ENCODE measurements at regions not wholly inside any gene's neighbourhood (a gene's known extent, or its start where the extent isn't known, plus 50 kb on each side); places are given as distances from the start of the nearest gene placed in this dataset.
"Not testable (repeated sequence)": the region's sequence is repeated elsewhere in the genome, so short reads cannot be mapped to it uniquely, and the experiment has no call there.

GRCh38 chr3:145326666-145327065 lies 834.3 kb downstream of the PLOD2 start:
- Histone ChIP-seq H3K27me3 (replicated peaks; ENCODE audit: insufficient read depth, low read depth, low read length, poor library complexity) (no peaks in the 10 kb centered on the region), H3K4me3 (ENCODE audit: low read depth, low read length, poor library complexity, severe bottlenecking) (no peak overlapping the region), H3K36me3 (ENCODE audit: insufficient read depth, low read length, poor library complexity, severe bottlenecking) (no peaks in the 10 kb centered on the region), H3K4me1 (ENCODE audit: insufficient read depth, low read length, poor library complexity, severe bottlenecking) (no peaks in the 10 kb centered on the region), H3K9me3 (ENCODE audit: low read depth, low read length, poor library complexity, severe bottlenecking) (no peaks in the 10 kb centered on the region), H3K27ac (ENCODE audit: low read depth, low read length, poor library complexity, severe bottlenecking) (no peak overlapping the region)
- DNase-seq (ENCODE audit: low spot score), result no peak
- TF ChIP-seq CTCF (conservative IDR thresholded peaks at IDR 0.05; ENCODE audit: low read depth, low read length) (no peak), EZH2 (IDR thresholded peaks at IDR 0.05; ENCODE audit: borderline replicate concordance, low read depth, low read length, poor library complexity, severe bottlenecking) (no peak)
- ChIA-PET POLR2A (ENCODE audit: low non-redundant PET) (no interaction called here), CTCF (no interaction called here)
- intact Hi-C loops (cut with micrococcal nuclease; ENCODE audit: unreplicated experiment), result no loop called here
- no TSS peak for BruUV-seq (replicated peaks)

DNA sequence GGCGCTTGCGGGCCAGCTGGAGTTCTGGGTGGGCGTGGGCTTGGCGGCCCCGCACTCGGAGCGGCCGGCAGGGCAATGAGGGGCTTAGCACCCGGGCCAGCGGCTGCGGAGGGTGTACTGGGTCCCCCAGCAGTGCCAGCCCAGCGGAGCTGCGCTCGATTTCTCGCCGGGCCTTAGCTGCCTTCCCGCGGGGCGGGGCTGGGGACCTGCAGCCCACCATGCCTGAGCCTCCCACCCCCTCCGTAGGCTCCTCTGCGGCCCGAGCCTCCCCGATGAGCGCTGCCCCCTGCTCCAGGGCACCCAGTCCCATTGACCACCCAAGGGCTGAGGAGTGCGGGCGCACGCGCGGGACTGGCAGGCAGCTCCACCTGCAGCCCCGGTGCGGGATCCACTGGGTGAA lies 827.6 kb downstream of the PLOD2 start:
- CTCF ChIA-PET; H3K4me1 ChIP-seq (ENCODE audit: insufficient read depth, low read length, poor library complexity, severe bottlenecking); BruUV-seq (replicated peaks); POLR2A ChIA-PET (ENCODE audit: low non-redundant PET); intact Hi-C loops (cut with micrococcal nuclease; ENCODE audit: unreplicated experiment); H3K27me3 ChIP-seq (replicated peaks; ENCODE audit: insufficient read depth, low read depth, low read length, poor library complexity); H3K27ac ChIP-seq (ENCODE audit: low read depth, low read length, poor library complexity, severe bottlenecking); H3K36me3 ChIP-seq (ENCODE audit: insufficient read depth, low read length, poor library complexity, severe bottlenecking); H3K9me3 ChIP-seq (ENCODE audit: low read depth, low read length, poor library complexity, severe bottlenecking); DNase-seq (ENCODE audit: low spot score); H3K4me3 ChIP-seq (ENCODE audit: low read depth, low read length, poor library complexity, severe bottlenecking): not testable (repeated sequence)

DNA sequence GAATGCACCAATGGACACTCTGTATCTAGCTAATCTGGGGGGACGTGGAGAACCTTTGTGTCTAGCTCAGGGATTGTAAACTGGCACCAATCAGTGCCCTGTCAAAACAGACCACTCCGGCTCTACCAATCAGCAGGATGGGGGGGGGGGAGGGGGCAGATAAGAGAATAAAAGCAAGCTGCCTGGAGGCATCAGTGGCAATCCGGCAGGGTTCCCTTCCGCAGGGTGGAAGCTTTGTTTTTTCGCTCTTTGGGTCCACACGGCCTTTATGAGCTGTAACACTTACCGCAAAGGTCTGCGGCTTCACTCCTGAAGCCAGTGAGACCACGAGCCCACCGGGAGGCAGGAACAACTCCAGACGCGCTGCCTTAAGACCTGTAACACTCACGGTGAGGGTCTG lies 827.1 kb downstream of the PLOD2 start:
- Histone ChIP-seq H3K27ac (ENCODE audit: low read depth, low read length, poor library complexity, severe bottlenecking) (no peak overlapping the region), H3K27me3 (replicated peaks; ENCODE audit: insufficient read depth, low read depth, low read length, poor library complexity) (no peaks in the 10 kb centered on the region), H3K9me3 (ENCODE audit: low read depth, low read length, poor library complexity, severe bottlenecking) (no peaks in the 10 kb centered on the region), H3K36me3 (ENCODE audit: insufficient read depth, low read length, poor library complexity, severe bottlenecking) (no peaks in the 10 kb centered on the region), H3K4me3 (ENCODE audit: low read depth, low read length, poor library complexity, severe bottlenecking) (no peak overlapping the region), H3K4me1 (ENCODE audit: insufficient read depth, low read length, poor library complexity, severe bottlenecking) (no peaks in the 10 kb centered on the region)
- no peak for DNase-seq (ENCODE audit: low spot score)
- ChIA-PET CTCF (no interaction called here), POLR2A (ENCODE audit: low non-redundant PET) (no interaction called here)
- no peak for TF ChIP-seq CTCF (conservative IDR thresholded peaks at IDR 0.05; ENCODE audit: low read depth, low read length)
- TF ChIP-seq EZH2 (IDR thresholded peaks at IDR 0.05; ENCODE audit: borderline replicate concordance, low read depth, low read length, poor library complexity, severe bottlenecking), result no peak
- intact Hi-C loops (cut with micrococcal nuclease; ENCODE audit: unreplicated experiment), result no loop called here
- no TSS peak for BruUV-seq (replicated peaks)

DNA sequence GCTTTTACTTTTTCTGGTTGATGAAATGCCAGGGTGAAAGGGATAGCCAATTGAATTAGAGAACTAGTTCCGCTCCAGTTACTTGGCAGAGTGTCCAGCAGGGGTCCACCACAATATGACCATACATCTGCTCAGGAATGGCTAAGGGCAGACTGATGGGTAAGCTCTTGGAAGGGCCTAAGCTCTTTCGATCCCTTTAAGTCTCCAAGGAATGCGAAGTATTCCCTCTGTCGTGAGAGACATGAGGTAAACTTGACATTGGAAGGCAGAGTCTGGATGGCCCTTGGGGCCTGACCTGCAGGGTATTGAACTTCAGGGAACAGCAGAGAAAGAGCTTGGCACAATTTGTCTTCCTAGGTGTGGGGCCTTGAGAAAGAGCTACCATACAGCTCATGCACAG lies 805.8 kb downstream of the PLOD2 start:
- no peaks in the 10 kb centered on the region for H3K36me3 ChIP-seq (ENCODE audit: insufficient read depth, low read length, poor library complexity, severe bottlenecking)
- CTCF ChIA-PET, result no interaction called here
- DNase-seq (ENCODE audit: low spot score), result no peak
- no peak overlapping the region for H3K27ac ChIP-seq (ENCODE audit: low read depth, low read length, poor library complexity, severe bottlenecking)
- H3K27me3 ChIP-seq (replicated peaks; ENCODE audit: insufficient read depth, low read depth, low read length, poor library complexity), result no peaks in the 10 kb centered on the region
- POLR2A ChIA-PET (ENCODE audit: low non-redundant PET), result no interaction called here
- peaks cover 27% of the 10 kb centered on the region for H3K9me3 ChIP-seq (ENCODE audit: low read depth, low read length, poor library complexity, severe bottlenecking)
- no peak overlapping the region for H3K4me3 ChIP-seq (ENCODE audit: low read depth, low read length, poor library complexity, severe bottlenecking)
- peaks cover 8% of the 10 kb centered on the region for H3K4me1 ChIP-seq (ENCODE audit: insufficient read depth, low read length, poor library complexity, severe bottlenecking)
- intact Hi-C loops (cut with micrococcal nuclease; ENCODE audit: unreplicated experiment), result no loop called here
- no TSS peak for BruUV-seq (replicated peaks)
- TF ChIP-seq CTCF (conservative IDR thresholded peaks at IDR 0.05; ENCODE audit: low read depth, low read length) (no peak), EZH2 (IDR thresholded peaks at IDR 0.05; ENCODE audit: borderline replicate concordance, low read depth, low read length, poor library complexity, severe bottlenecking) (no peak)

Measured in A673 (cell line).